HUES6 (cell line): ENCODE measurements at regions not wholly inside any gene's neighbourhood (a gene's known extent, or its start where the extent isn't known, plus 50 kb on each side); places are given as distances from the start of the nearest gene placed in this dataset.
"Not testable (repeated sequence)": the region's sequence is repeated elsewhere in the genome, so short reads cannot be mapped to it uniquely, and the experiment has no call there.

Experiments
- H3K27ac ChIP-seq: 2 replicates; pipeline ENCODE4 v1.7.0; 2013; ENCODE audit warnings: low read depth, mild to moderate bottlenecking, low read length, inconsistent platforms
- H3K27me3 ChIP-seq: 2 replicates; pipeline ENCODE4 v1.6.1; 2013; ENCODE audit warnings: low read length; ENCODE audit not compliant: control insufficient read depth, insufficient read depth
- H3K36me3 ChIP-seq: 2 replicates; pipeline ENCODE4 v1.6.1; 2013; ENCODE audit warnings: low read length; ENCODE audit not compliant: control insufficient read depth, insufficient read depth
- H3K4me1 ChIP-seq: 2 replicates; pipeline ENCODE4 v1.6.1; 2013; ENCODE audit warnings: low read length; ENCODE audit not compliant: control insufficient read depth, insufficient read depth
- H3K4me3 ChIP-seq: 2 replicates; pipeline ENCODE4 v1.5.1; 2013; ENCODE audit warnings: low read depth, low read length
- H3K9ac ChIP-seq: one replicate; pipeline ENCODE4 v1.6.1; 2013; ENCODE audit warnings: mild to moderate bottlenecking, low read length
- H3K9me3 ChIP-seq: 2 replicates; pipeline ENCODE4 v1.6.1; 2013; ENCODE audit warnings: low read depth, low read length; ENCODE audit not compliant: control insufficient read depth, insufficient read depth

GRCh38 chrX:121641560-121641959, 594.1 kb downstream of the GLUD2 start:
- Histone ChIP-seq H3K9me3 (no peaks in the 10 kb centered on the region), H3K27ac (no peak overlapping the region), H3K4me3 (no peak overlapping the region)

GRCh38 chrX:121642415-121642814, 595.0 kb downstream of the GLUD2 start:
- Histone ChIP-seq H3K9me3 (no peaks in the 10 kb centered on the region), H3K4me3 (no peak overlapping the region), H3K27me3 (no peaks in the 10 kb centered on the region; the same call in 1 of the 2 replicates), H3K4me1 (peaks cover 12% of the 10 kb centered on the region; the same call in 1 of the 2 replicates), H3K36me3 (no peaks in the 10 kb centered on the region), H3K9ac (no peak overlapping the region), H3K27ac (no peak overlapping the region)

More at GRCh38 chrX:121641560-121641959, 594.1 kb downstream of the GLUD2 start:
- H3K4me1 ChIP-seq, result peaks cover 12% of the 10 kb centered on the region; the same call in 1 of the 2 replicates
- no peak overlapping the region for H3K9ac ChIP-seq
- H3K36me3 ChIP-seq, result no peaks in the 10 kb centered on the region
- H3K27me3 ChIP-seq, result no peaks in the 10 kb centered on the region; the same call in 1 of the 2 replicates

- no peak overlapping the region for H3K27ac ChIP-seq
- no peaks in the 10 kb centered on the region for H3K4me1 ChIP-seq
- no peaks in the 10 kb centered on the region; the same call in 1 of the 2 replicates for H3K27me3 ChIP-seq
- no peak overlapping the region for H3K4me3 ChIP-seq
- H3K9me3 ChIP-seq, result no peaks in the 10 kb centered on the region
- no peaks in the 10 kb centered on the region for H3K36me3 ChIP-seq
- no peak overlapping the region for H3K9ac ChIP-seq
Observed at GRCh38 chrX:121649417-121649816, 602.0 kb downstream of the GLUD2 start.

- Histone ChIP-seq H3K27ac (no peak overlapping the region), H3K4me1 (no peaks in the 10 kb centered on the region), H3K9me3 (no peaks in the 10 kb centered on the region), H3K9ac (no peak overlapping the region), H3K36me3 (no peaks in the 10 kb centered on the region), H3K27me3 (no peaks in the 10 kb centered on the region; the same call in 1 of the 2 replicates), H3K4me3 (no peak overlapping the region)
Observed at GRCh38 chrX:121655276-121655675, 607.9 kb downstream of the GLUD2 start.

GRCh38 chrX:121666171-121666570, 618.8 kb downstream of the GLUD2 start:
- no peaks in the 10 kb centered on the region for H3K36me3 ChIP-seq
- no peak overlapping the region for H3K9ac ChIP-seq
- H3K27me3 ChIP-seq, result no peaks in the 10 kb centered on the region; the same call in 1 of the 2 replicates
- H3K4me3 ChIP-seq, result no peak overlapping the region
- no peak overlapping the region for H3K27ac ChIP-seq
- H3K9me3 ChIP-seq, result no peaks in the 10 kb centered on the region
- H3K4me1 ChIP-seq, result no peaks in the 10 kb centered on the region

GRCh38 chrX:121671649-121672048, 624.2 kb downstream of the GLUD2 start:
- H3K9ac ChIP-seq, result no peak overlapping the region
- no peak overlapping the region for H3K27ac ChIP-seq
- H3K9me3 ChIP-seq, result no peaks in the 10 kb centered on the region
- H3K36me3 ChIP-seq, result no peaks in the 10 kb centered on the region
- no peaks in the 10 kb centered on the region for H3K4me1 ChIP-seq
- H3K27me3 ChIP-seq, result no peaks in the 10 kb centered on the region; the same call in 1 of the 2 replicates
- H3K4me3 ChIP-seq, result no peak overlapping the region

GRCh38 chrX:121709236-121709635, 661.8 kb downstream of the GLUD2 start:
- not testable (repeated sequence) for H3K4me1 ChIP-seq, H3K4me3 ChIP-seq, H3K27me3 ChIP-seq, H3K36me3 ChIP-seq, H3K9ac ChIP-seq, H3K27ac ChIP-seq
- H3K9me3 ChIP-seq, result peaks cover 17% of the 10 kb centered on the region; the same call in 1 of the 2 replicates

- Histone ChIP-seq H3K9me3 (no peaks in the 10 kb centered on the region), H3K27ac (no peak overlapping the region), H3K9ac (no peak overlapping the region), H3K4me1 (no peaks in the 10 kb centered on the region), H3K27me3 (no peaks in the 10 kb centered on the region; the same call in 1 of the 2 replicates), H3K4me3 (no peak overlapping the region), H3K36me3 (no peaks in the 10 kb centered on the region)
Observed at GRCh38 chrX:121733514-121733913, 686.1 kb downstream of the GLUD2 start.

GRCh38 chrX:121746105-121746504, 698.7 kb downstream of the GLUD2 start:
- Histone ChIP-seq H3K9me3 (no peaks in the 10 kb centered on the region), H3K4me1 (no peaks in the 10 kb centered on the region), H3K27ac (no peak overlapping the region), H3K9ac (no peak overlapping the region), H3K36me3 (no peaks in the 10 kb centered on the region), H3K4me3 (no peak overlapping the region), H3K27me3 (no peaks in the 10 kb centered on the region; the same call in 1 of the 2 replicates)

- H3K4me3 ChIP-seq, H3K9ac ChIP-seq, H3K4me1 ChIP-seq, H3K27me3 ChIP-seq, H3K27ac ChIP-seq, H3K36me3 ChIP-seq, H3K9me3 ChIP-seq: not testable (repeated sequence)
Observed at GRCh38 chrX:121753602-121754001, 706.2 kb downstream of the GLUD2 start.

- no peak overlapping the region for H3K27ac ChIP-seq
- no peaks in the 10 kb centered on the region; the same call in 1 of the 2 replicates for H3K27me3 ChIP-seq
- H3K4me1 ChIP-seq, result no peaks in the 10 kb centered on the region
- H3K4me3 ChIP-seq, result no peak overlapping the region
- H3K9me3 ChIP-seq, result peaks cover 8% of the 10 kb centered on the region; the same call in 1 of the 2 replicates
- H3K36me3 ChIP-seq, result no peaks in the 10 kb centered on the region
- no peak overlapping the region for H3K9ac ChIP-seq
Observed at GRCh38 chrX:121754301-121754700, 706.9 kb downstream of the GLUD2 start.
